ENCODE measurements at regions not wholly inside any gene's neighbourhood (a gene's known extent, or its start where the extent isn't known, plus 50 kb on each side); places are given as distances from the start of the nearest gene placed in this dataset.

DNA sequence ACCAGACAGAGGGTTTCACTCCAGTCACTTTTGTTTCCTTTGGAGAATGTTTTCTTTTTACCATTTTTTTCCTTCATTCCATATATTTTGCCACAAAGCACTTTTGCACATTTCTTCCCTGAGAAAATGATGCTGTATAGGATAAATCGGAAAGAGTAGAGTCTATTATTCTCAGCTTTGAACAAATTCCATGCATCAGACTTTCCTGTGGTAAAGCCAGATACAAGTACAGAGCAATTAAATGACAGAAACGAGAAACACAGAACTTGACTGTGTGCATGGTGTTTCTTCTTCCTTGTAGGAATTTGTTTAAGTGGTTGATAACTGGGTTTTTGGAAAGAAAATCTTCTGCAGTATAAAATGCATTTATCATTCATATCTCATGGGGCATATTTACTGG is 107.4 kb upstream of the CSNK1A1L start:
- Histone ChIP-seq H4K20me1 (ENCODE audit: insufficient read depth, low read length) (no peaks in the 10 kb centered on the region), H3K9ac (ENCODE audit: low read length) (no peak overlapping the region), H3K36me3 (replicated peaks; ENCODE audit: insufficient read depth, low read length) (no peaks in the 10 kb centered on the region), H3K27me3 (replicated peaks; ENCODE audit: insufficient read depth, low read length) (no peaks in the 10 kb centered on the region), H3F3A (ENCODE audit: insufficient read depth, low read length) (no peaks in the 10 kb centered on the region), H3K4me2 (ENCODE audit: low read depth, low read length) (no peak overlapping the region), H3K27ac (ENCODE audit: low read length) (no peak overlapping the region), H3K79me2 (ENCODE audit: low read length) (no peaks in the 10 kb centered on the region), H3K9me3 (replicated peaks; ENCODE audit: insufficient read depth, low read length) (no peaks in the 10 kb centered on the region), H3K9me2 (replicated peaks; ENCODE audit: insufficient read depth, low read length) (no peaks in the 10 kb centered on the region), H3K4me3 (ENCODE audit: low read length) (no peak overlapping the region), H2AFZ (ENCODE audit: low read length) (no peak overlapping the region), H3K4me1 (ENCODE audit: low read length) (no peaks in the 10 kb centered on the region)
- TF ChIP-seq EZH2 (optimal IDR thresholded peaks at IDR 0.05; ENCODE audit: low read depth, low read length): no peak
- no peak for TF ChIP-seq EZH2phosphoT487 (IDR thresholded peaks at IDR 0.05; ENCODE audit: low read length)
- TF ChIP-seq, protein P1, sequence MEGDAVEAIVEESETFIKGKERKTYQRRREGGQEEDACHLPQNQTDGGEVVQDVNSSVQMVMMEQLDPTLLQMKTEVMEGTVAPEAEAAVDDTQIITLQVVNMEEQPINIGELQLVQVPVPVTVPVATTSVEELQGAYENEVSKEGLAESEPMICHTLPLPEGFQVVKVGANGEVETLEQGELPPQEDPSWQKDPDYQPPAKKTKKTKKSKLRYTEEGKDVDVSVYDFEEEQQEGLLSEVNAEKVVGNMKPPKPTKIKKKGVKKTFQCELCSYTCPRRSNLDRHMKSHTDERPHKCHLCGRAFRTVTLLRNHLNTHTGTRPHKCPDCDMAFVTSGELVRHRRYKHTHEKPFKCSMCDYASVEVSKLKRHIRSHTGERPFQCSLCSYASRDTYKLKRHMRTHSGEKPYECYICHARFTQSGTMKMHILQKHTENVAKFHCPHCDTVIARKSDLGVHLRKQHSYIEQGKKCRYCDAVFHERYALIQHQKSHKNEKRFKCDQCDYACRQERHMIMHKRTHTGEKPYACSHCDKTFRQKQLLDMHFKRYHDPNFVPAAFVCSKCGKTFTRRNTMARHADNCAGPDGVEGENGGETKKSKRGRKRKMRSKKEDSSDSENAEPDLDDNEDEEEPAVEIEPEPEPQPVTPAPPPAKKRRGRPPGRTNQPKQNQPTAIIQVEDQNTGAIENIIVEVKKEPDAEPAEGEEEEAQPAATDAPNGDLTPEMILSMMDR (IDR thresholded peaks at IDR 0.05; ENCODE audit: low read length): no peak
- DNase-seq: no peak

GRCh38 chr13:37211487-37211886 is 106.0 kb upstream of the CSNK1A1L start:
- H3K79me2 ChIP-seq (ENCODE audit: low read length): no peaks in the 10 kb centered on the region
- no peak overlapping the region for H2AFZ ChIP-seq (ENCODE audit: low read length)
- no peaks in the 10 kb centered on the region for H3K9me2 ChIP-seq (replicated peaks; ENCODE audit: insufficient read depth, low read length)
- no peak overlapping the region for H3K4me3 ChIP-seq (ENCODE audit: low read length)
- H3K36me3 ChIP-seq (replicated peaks; ENCODE audit: insufficient read depth, low read length): no peaks in the 10 kb centered on the region
- no peak for DNase-seq
- H3K27me3 ChIP-seq (replicated peaks; ENCODE audit: insufficient read depth, low read length): no peaks in the 10 kb centered on the region
- TF ChIP-seq EZH2 (optimal IDR thresholded peaks at IDR 0.05; ENCODE audit: low read depth, low read length) (no peak), EZH2phosphoT487 (IDR thresholded peaks at IDR 0.05; ENCODE audit: low read length) (no peak)
- no peak overlapping the region for H3K27ac ChIP-seq (ENCODE audit: low read length)
- no peaks in the 10 kb centered on the region for H3K4me1 ChIP-seq (ENCODE audit: low read length)
- H3K9me3 ChIP-seq (replicated peaks; ENCODE audit: insufficient read depth, low read length): no peaks in the 10 kb centered on the region
- H4K20me1 ChIP-seq (ENCODE audit: insufficient read depth, low read length): no peaks in the 10 kb centered on the region
- no peak overlapping the region for H3K4me2 ChIP-seq (ENCODE audit: low read depth, low read length)
- no peak overlapping the region for H3K9ac ChIP-seq (ENCODE audit: low read length)
- H3F3A ChIP-seq (ENCODE audit: insufficient read depth, low read length): no peaks in the 10 kb centered on the region

DNA sequence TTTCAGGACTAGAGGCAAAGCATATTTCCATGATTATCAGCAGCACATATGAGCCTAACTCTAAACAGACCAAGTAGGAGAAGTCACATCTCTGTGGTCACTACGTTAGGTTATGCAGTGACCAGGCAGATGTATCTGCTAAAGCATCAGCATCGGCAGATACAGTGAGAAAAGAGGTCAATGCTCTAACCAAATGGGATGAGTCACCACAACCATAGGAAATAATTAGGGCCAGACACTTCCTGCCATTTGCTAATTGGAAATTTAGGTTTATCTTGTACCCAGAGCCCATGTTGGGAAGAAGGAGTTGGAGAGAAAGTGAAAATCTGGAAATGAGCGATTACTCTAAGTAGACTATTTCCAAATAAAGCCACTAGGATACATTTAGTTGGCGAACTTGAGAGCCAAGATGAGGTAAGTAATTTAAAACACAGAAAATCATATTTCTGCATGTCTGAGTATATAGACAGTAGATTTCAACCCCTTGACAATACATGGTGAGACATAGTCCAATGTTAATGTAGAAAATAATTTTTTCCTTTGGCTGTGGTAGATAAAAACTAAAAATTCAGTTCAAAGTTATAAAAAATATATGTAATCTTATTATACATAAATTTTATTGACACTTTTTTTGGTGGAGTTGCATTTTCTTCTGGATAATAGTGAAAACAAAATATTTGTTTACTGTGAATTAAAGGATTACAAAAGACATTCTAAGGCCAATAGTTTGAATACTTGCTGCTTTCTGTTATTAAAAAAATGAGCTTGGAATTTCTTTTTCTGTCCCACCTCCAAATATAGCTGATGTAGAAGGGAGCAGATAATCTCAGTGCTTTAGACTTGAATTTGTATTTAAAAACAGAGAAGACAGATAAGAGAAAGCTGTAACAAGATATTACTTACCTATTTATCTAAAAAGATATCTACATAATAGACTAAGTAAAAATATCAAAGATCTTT is 104.4 kb upstream of the CSNK1A1L start:
- Histone ChIP-seq H3K36me3 (replicated peaks; ENCODE audit: insufficient read depth, low read length) (no peaks in the 10 kb centered on the region), H4K20me1 (ENCODE audit: insufficient read depth, low read length) (no peaks in the 10 kb centered on the region), H3K27ac (ENCODE audit: low read length) (no peak overlapping the region), H3K4me2 (ENCODE audit: low read depth, low read length) (no peak overlapping the region), H3K4me3 (ENCODE audit: low read length) (no peak overlapping the region), H3F3A (ENCODE audit: insufficient read depth, low read length) (no peaks in the 10 kb centered on the region), H3K4me1 (ENCODE audit: low read length) (no peaks in the 10 kb centered on the region), H3K9ac (ENCODE audit: low read length) (no peak overlapping the region), H3K9me2 (replicated peaks; ENCODE audit: insufficient read depth, low read length) (no peaks in the 10 kb centered on the region), H2AFZ (ENCODE audit: low read length) (no peak overlapping the region), H3K79me2 (ENCODE audit: low read length) (no peaks in the 10 kb centered on the region), H3K9me3 (replicated peaks; ENCODE audit: insufficient read depth, low read length) (no peaks in the 10 kb centered on the region), H3K27me3 (replicated peaks; ENCODE audit: insufficient read depth, low read length) (no peaks in the 10 kb centered on the region)
- no peak for TF ChIP-seq EZH2phosphoT487 (IDR thresholded peaks at IDR 0.05; ENCODE audit: low read length)
- TF ChIP-seq EZH2 (optimal IDR thresholded peaks at IDR 0.05; ENCODE audit: low read depth, low read length): no peak
- TF ChIP-seq, protein P1 (IDR thresholded peaks at IDR 0.05; ENCODE audit: low read length): no peak
- no peak for DNase-seq
